Stimulated activated CD8-positive, alpha-beta memory T cell treated with anti-CD3 and anti-CD28 coated beads, Interleukin-12 subunit alpha, Interleukin-12 subunit beta, amount 100 ng/mL, for 1 hour (primary cell): ENCODE measurements at regions not wholly inside any gene's neighbourhood (a gene's known extent, or its start where the extent isn't known, plus 50 kb on each side); places are given as distances from the start of the nearest gene placed in this dataset.

Experiments used
- DNase-seq: peaks from one replicate; pipeline ENCODE4 v3.0.0-alpha.2; 2020; ENCODE audit warnings: low read depth

DNA sequence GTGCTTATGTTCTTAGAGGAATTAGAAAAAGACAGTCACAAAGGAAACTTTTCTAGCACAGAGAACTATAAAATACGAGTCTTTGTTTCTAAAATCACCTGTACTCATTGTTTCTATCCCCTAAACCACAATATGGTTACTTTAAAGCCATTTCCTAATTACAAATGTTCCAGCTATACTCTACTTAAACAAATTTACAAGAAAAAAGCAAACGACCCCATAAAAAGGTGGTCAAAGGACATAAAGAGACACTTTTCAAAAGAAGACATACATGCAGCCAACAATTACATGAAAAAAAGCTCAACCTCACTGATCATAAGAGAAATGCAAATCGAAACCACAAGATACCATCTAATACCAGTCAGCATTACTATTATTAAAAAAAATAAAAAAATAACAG lies 447.3 kb downstream of the RAB28 start:
- no peak for DNase-seq

DNA sequence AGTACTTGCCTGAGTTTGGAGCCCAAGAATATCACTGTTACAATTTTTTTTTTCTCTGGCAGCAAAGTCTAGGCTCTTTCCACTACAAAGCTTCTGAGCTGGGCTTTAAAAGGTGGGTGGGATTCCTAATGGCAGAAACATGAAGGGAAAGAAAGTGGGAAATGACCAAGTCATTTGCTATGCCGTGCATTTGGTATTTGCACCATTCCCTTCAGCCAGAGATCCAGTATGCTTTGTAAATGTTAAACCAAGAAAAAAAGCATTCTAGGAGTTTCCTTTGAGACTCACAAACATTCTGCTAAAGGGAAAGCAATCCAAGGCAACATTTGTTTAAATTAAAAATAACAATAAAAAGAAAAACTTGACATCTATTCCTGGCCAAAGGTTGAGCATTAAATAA lies 451.2 kb downstream of the RAB28 start:
- no peak for DNase-seq

DNA sequence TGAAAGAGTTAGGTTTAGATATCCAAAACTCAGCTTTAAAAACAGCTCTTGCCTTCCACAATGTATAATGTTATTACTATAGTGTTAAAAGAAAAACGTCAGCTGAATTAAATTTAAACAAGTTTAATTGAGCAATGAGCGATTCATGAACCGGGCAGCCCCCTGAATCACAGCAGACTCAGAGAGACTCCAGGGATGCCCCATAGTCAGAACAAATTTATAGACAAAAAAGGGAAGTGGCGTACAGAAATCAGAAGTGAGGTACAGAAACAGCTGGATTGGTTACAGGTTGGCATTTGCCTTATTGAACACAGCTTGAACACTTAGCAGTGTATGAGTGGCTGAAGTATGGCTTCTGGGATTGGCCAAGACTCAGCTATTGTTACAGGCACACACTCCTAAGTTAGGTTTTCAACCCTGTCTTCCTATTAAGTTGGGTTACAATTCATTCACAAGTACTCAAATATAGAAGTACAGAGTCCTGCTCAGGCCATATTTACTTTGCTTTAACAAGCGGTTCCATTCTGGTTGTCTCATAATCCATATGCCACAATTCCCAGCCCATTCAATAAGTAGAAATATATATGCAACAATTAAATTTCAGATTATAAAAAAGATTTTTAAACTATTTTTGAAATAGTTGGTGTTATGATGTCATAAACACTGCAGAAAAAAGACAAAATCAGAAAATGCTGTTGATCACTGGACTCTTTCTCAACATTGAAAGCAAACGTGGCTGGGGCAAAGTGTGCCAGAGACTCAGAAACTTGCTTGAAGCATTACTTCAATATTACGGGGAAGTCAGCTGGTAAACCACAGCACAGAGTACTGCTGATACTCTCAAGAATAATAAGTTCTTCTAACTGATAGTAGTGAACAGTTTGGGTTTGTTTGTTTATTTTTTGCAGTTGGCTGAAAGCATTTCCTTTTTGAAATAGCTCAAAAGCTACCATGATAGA lies 459.7 kb downstream of the RAB28 start:
- no peak for DNase-seq

DNA sequence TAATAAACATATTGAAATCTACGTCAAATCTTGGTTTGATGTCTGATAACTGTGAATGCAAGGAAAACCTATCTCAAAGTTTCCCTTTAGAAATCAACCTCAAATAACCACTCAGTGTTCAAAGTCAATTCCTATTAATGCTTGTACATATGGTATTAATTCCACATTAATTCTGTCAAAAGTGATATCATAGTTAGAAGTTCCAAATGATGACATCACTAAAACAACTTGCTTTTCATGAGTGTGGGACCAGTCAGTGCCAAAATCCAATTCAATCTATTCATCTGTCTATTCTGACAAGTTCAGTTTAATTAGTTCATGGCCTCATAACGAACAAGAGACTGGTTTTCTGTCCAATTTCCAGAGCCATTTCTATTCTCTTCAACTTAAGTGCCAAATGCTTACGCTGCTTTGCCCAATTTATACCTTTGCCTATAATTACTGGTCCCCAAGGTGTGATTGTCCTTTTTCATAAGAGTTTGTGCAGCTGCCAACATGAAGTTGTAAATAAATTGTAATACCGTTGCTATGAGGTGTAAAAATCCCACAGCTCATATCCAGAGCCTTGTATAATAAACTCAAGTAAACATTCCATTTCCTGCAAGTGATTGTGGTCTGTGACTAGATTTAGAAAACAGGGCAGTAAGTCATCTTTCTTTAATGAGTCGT lies 476.2 kb downstream of the RAB28 start:
- DNase-seq, result no peak

DNA sequence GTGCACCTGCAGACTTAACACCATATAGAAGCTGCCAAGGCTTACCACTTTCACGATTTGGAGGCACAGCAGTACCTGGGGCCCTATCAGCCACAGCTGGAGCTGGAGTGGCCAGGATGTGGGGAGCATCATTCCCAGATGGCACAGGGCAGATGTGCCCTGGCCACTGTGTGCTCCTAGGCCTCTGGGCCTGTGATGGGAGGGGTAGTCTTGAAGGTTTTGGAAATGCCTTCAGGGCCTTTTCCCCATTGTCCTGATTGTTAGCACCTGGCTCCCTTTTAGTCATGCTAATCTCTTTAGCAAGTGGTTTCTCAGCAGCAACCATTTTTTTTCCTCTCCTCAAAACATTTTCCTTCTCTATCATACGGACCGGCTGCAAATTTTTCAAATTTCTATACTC lies 490.2 kb downstream of the RAB28 start:
- DNase-seq, result no peak

DNA sequence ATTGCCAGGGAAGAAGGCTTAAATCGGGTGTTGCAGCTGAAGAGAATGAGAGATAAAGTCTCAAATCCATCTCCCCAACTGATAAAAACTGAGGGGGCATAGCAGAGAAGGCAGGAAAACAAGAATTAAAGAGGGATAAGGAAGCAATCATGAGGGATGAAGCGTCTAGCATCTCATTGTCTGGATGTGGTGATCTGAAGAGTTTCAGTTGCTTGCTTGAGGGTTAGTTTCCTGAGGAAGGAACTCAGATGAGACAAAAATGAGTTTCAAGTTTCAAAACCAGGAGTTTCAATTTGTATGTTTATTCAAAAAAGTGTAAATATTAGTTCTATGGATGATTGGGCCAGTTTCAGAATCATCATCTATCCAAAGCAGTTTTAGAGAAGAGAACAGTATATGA lies 496.9 kb downstream of the RAB28 start:
- DNase-seq, result no peak

DNA sequence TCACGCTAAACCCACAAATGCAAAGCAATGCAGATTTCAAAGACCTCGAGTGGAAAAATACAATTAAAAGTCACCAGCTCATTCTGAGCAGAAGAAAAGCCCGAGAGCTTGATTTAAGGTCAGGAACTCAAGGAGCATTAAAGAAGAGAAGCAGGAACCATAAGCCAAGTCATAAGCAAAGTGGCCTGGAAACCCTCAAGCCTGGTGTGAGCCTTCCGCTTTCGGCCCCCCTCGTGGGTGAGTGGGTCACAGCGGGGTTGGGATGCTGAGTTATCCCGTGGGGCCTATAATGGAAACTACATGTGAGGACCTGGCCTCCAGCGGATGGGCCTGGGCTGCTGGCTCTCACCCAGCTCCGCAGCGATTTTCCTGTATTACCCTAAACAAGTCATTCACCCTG lies 504.3 kb downstream of the RAB28 start:
- DNase-seq, result no peak

DNA sequence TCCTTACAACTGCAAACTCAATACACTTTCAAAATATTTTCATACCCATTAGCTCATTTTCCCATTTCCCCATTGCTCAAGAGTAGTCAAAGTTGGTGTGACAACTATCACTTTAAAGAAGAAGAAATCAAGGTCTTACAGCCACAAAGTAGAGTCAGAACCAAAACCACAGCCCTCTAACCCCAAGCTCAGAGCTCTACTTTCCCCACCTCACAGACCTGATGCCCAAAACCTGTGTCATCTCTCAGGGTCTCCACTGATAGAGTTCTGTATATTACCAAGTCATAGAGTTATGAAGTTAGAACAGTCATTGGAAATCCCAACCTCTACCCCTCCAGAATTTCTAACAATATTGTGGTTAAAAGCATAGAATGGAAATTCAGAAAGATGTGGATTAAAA lies 505.8 kb downstream of the RAB28 start:
- no peak for DNase-seq

DNA sequence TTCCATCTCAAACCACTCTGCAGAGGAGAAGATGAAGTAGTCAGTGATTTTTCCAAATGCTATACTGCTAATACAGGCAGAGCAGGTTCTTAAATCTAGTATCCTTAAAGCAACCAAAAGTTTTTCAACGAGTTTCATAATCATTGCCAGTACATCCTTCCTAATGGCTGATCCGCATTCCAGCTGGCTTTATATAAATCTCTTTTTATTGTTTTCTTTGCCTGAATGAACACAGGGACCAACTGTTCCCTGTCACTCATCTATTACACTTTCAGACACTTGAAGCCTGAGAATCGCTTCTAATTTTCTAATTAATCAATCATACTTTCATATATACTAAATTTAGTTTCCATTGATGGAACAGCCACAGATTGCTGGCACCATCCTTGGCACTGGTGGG lies 508.6 kb downstream of the RAB28 start:
- DNase-seq, result no peak

DNA sequence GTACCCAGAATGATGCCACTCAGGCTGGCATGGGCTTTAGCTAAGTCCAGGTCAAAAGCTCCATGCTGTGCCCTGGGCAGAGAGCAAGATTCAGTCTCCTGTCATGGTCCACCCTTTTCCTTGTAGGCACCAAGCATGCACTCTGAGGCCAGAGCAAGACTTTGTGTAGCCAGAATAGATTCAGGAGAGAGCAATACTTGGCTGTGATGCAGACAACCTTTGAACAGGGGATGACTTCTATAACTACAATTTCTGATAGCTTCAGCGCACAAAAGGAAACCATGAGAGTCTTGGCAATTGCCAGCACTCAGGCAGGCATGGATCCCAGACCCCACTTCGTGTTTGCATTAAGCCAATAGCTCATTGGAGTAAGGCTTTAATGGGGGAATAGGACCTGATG lies 510.6 kb downstream of the RAB28 start:
- no peak for DNase-seq

DNA sequence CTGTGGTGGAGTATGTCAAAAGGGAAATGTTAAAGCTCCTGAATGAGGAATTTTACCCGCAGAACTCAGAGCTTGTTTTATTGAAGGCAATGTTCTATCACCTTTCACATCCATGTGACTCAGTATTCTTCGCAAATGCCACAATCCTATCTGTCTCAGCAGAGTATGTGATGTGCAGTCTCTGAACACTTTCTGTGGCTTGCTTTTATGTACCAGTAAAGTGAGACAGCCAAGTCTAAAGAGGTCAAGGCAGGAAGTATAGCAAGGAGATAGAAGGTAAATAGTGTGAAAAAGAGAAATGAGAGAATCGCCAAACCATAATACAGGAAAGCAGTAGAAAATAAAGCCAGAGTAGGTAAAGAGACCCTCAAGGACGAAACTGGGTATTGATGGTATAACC lies 515.8 kb downstream of the RAB28 start:
- DNase-seq, result no peak

DNA sequence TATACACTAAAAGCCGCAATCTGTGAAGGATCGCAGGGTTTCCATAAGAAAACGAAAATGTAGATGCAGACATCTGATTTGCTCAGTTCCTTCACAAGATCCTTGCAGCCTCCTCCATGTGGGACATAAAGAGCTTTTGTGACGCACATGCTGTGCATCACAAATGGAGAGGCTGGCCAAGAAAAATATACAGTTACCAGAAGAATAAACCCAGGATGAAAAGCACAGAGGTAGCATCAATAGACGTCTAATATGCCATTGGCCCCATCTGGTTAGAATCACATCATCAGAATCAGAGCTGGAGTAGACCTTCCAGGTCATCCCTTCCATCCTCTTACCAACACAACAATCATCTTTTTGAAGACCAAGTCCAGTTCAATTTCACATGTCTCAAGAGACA lies 517.4 kb downstream of the RAB28 start:
- DNase-seq, result no peak

DNA sequence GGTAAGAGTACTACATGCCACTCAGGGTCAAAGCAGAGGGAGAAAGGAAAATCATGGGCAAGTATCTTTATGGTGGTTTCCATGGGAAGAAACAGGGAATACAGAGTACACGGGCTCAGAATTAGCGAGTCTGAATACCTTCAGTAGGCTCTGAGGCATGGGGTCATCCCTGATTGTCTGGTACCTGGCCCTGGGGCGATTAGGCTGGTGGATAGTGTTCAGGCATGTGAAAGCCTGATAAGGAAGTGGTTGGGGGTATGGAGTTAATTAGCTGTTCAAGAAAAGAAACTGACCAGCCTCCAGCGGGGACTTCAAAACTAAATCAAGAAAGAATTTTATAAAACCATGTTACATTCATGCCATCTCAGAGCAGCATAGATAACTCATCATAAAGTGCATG lies 518.8 kb downstream of the RAB28 start:
- no peak for DNase-seq

DNA sequence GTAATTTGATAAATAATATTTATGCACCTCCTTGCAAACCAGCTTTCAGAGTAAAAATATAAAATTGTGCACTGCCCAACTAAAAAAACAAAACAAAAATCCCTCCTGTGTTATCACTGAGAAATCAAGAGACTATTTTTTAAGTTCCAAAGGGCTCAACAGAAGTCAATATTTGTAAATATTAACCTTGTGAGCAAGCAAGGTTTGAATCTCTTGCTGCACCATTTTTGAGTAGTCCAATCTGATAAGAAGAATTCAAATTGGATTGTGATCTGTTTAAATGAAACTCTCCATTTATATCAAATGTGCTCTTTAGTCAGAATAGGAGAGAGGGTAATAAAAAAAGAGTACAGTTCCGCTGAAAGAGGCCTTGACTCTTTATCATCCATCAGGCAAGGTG lies 520.2 kb downstream of the RAB28 start:
- no peak for DNase-seq

DNA sequence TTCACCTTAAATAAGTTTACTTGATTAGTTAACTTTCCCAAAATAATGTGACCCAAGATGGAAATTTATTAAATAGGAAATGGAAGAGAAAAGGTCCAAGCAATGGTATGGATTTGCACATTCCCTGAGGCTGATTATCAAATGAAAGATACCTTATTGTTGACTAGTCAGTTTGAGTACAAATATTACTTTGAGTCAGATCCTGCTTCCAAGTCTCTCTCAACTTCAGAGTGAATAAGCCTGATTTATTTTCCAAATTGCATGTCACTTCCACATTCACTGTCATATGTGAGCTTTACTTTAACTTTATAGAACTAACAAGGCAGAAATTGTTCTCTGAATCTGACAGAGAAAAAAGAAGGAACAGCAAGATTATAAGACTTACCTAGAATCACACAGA lies 520.8 kb downstream of the RAB28 start:
- DNase-seq, result no peak

DNA sequence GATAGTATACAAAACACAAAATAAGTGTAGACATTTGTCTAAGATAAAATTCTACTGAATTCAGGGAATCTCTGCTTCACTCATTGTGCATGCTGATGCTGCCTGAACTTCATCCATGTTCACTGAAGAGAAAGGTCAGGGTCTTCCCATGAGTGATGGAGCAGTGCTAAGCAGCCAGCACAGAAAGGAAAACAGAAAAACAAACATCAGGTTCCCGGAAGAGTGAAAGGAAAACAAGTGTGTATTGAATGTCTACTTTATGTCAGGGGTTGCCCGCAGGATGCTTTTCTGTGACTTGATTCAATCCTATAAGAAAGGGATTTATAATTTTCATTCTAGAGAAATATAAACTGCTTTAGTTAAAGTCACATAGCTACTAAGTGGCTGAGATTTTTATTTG lies 522.4 kb downstream of the RAB28 start:
- DNase-seq, result no peak

DNA sequence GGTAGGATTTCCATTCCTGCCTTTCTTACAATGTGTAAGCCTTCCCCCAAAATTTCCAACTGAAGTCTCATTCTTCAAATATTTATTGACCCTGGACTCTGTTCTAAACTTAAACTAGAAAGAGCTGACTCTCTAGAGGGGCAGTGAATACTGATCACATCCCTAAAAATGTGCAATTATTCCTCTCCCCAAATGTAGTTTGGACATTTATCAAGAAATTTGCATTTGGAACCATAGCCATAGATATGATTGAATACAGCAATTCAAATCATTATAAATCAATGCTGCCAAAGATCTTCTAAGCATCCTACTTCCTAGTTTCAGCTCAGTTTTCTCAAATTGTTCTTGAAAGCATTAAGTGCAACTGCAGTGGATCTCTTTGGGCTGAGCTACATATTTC lies 525.7 kb downstream of the RAB28 start:
- DNase-seq, result no peak

DNA sequence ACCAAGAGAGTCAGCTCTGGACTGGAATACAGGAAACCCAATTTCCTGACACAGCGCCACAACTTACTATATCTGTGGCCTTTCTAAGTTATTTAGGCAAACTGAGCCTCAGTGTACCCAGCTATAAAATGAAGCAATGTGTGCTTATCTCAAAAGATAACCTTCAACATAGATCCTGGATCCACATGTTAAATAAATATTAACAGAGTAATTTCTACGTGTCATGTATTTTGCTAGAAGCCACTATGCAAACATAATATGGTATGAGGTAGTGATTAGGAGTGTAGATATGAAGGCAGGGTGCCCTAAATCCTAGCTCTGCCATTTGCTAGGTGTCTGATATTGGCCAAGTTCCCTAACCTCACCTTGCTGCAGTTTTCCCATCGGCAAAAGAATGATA lies 527.0 kb downstream of the RAB28 start:
- no peak for DNase-seq

DNA sequence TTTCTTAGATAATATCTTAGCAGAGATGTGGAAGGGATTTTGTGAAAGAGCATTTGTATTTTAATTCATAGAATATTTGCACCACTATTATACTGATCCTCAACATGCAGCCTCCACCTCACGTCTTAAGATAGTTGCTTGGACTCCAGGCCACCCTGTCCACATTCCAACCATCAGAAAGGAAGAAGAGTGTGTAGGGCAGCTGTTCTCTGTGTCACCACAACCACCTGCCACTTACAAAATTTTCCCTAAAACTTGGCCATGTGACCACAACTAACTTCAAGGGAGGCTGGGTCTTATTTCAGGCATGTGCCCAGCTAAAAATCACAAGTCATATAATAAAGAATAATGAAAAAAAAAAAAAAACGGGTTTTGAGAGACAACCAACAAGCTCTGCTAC lies 528.1 kb downstream of the RAB28 start:
- no peak for DNase-seq

DNA sequence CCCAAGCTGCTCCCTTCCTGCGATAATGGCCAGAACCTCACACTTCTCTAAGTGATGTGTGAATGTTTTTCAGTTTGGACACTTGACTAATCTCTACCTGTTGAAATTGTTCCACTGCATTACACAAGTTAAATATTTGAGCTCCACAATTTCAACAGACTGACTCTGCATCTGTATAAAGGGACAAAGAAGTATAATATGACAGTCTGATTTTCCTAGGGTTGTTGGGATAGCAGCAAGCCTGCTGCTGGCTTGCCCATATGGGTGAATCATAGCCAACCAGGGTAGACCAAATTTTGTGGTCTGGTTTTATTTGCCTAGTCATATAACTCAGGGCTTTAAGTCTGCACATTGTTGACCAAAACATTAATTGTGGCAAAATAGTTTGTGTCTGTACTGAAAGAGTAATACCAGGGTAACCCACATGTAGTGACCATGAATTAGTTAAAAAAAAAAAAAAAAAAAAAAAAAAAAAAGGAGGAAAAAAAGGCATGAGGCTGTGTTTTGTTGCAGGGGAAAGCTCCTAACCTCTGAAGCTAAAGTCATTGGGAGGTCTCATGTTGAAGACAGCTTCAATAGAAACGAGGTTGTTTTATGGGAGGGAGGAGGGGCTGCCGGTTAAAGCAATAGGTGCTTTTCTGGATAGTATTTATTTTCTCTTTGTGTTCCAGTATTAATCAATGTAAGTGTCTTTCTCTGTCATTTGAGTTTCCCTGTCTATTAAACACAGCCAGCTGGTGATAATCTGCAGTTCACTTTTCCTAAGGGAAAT lies 534.2 kb downstream of the RAB28 start:
- no peak for DNase-seq

DNA sequence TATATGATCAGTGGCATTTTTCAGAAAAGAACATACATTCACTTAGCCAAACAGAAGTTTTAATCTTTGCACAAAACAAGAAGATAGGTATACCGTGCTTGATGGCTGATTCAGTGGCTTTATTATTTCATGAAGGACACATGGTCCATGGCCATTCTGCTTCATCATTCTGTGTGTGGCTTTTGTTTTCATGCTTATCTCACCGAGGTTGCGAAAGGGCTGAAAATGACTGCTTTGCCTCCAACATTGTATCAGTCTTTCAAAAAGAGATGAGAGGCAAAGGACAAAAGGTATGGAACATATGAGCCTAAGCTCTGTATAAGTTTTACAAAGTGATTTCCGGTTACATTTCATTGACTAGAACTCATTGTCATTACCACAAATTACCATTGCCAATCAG lies 541.1 kb downstream of the RAB28 start:
- no peak for DNase-seq

DNA sequence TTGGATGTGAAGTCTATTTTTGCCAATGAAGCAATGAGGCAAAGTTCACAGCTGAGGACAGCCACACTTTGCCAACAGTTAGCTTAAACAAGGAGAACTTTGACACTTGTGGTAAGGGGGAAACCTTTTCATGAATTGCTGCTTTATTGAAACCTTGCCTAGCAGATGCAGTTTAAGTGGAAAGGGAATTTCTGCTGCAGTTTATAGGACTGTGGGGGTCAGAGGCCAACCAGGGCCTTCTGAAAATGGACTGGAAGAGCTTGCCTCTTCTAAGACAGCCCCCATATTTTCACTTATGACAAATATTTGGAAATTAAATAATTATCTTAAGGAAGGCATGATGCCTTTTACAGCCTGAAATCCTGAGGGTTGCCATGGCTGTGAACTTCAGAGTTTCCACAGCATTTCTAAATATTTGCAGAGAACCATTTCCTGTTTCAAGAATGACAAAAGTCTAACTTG lies 550.3 kb downstream of the RAB28 start:
- DNase-seq, result no peak
